ENCODE measurements at regions not wholly inside any gene's neighbourhood (a gene's known extent, or its start where the extent isn't known, plus 50 kb on each side); places are given as distances from the start of the nearest gene placed in this dataset.

GRCh38 chr10:81215498-81215897 lies 659.5 kb upstream of the NRG3 start:
- TF ChIP-seq CTCF (IDR thresholded peaks at IDR 0.05; ENCODE audit: low read depth, low read length) (no peak), POLR2A (IDR thresholded peaks at IDR 0.05; ENCODE audit: extremely low read depth, insufficient read length) (no peak), MAX (IDR thresholded peaks at IDR 0.05; ENCODE audit: low read depth, low read length) (no peak)
